Endothelial cell of umbilical vein (primary cell): ENCODE measurements at regions not wholly inside any gene's neighbourhood (a gene's known extent, or its start where the extent isn't known, plus 50 kb on each side); places are given as distances from the start of the nearest gene placed in this dataset.

Experiments used
- BruUV-seq: library from RNA; stranded (reverse); fragments of 400-500 nt; replicated peaks from 2 replicates; lab custom pipeline; 2021; lab: Mats Ljungman, UMichigan
- CTCF ChIA-PET: fragments of 300-600, 350-600 bp; sonication (Branson Sonifier 250); formaldehyde crosslinking; loops from one replicate; lab custom pipeline; 2021; ENCODE audit warnings: antibody characterized with exemption, inconsistent platforms; lab: Charles Lee
- POLR2A ChIA-PET: fragments of 300-600, 350-600 bp; sonication (Branson Sonifier 250); formaldehyde crosslinking; loops from one replicate; lab custom pipeline; 2021; ENCODE audit warnings: antibody characterized with exemption, inconsistent platforms; lab: Charles Lee
- DNase-seq: peaks from one replicate; pipeline ENCODE4 v3.0.0-alpha.2; 2011; ENCODE audit warnings: low read depth, low spot score
- FAIRE-seq: peaks from 2 replicates; lab custom pipeline; 2011; peaks lifted over from hg19 to GRCh38; lab: Jason Lieb, UNC
- H2AFZ ChIP-seq: 2 replicates; pipeline ENCODE4 v1.6.0; 2012; ENCODE audit warnings: low read depth, low read length, control low read depth, inconsistent platforms
- H3K27ac ChIP-seq: 2 replicates; pipeline ENCODE4 v1.5.1; 2011; ENCODE audit warnings: low read depth, mild to moderate bottlenecking, control low read depth, low read length, moderate library complexity; ENCODE audit not compliant: insufficient read depth
- H3K27me3 ChIP-seq, 2 experiments: 2 replicates each; pipeline versions ENCODE4 v1.6.0 to v1.6.1; 2011; ENCODE audit warnings: low read length in 2 of 2, mixed read lengths in 1 of 2; ENCODE audit not compliant: control insufficient read depth in 2 of 2, insufficient read depth in 2 of 2
- H3K36me3 ChIP-seq, 2 experiments: 2 replicates in 1 of 2; 3 replicates in 1 of 2; pipeline ENCODE4 v1.5.1; 2011; ENCODE audit warnings: low read length in 2 of 2, mild to moderate bottlenecking in 1 of 2, moderate library complexity in 1 of 2; ENCODE audit not compliant: control insufficient read depth in 2 of 2, insufficient read depth in 2 of 2; ENCODE audit errors: extremely low read depth in 1 of 2
- H3K4me1 ChIP-seq: 3 replicates; pipeline ENCODE4 v1.5.1; 2011; ENCODE audit warnings: mild to moderate bottlenecking, low read length; ENCODE audit not compliant: control insufficient read depth, insufficient read depth; ENCODE audit errors: extremely low read depth
- H3K4me2 ChIP-seq: 2 replicates; pipeline ENCODE4 v1.6.1; 2011; ENCODE audit warnings: low read length, control low read depth, mixed read lengths; ENCODE audit not compliant: insufficient read depth
- H3K4me3 ChIP-seq, 3 experiments: fragments of 200-600 bp in 1 of 3; sonication (generic), shearing (Covaris generic) in 1 of 3; replicated peaks in 1 of 3; 2 replicates each; pipeline ENCODE4 v1.5.1; 2011 to 2016; ENCODE audit warnings: control low read depth in 3 of 3, low read length in 3 of 3, mild to moderate bottlenecking in 2 of 3, inconsistent platforms in 1 of 3, low read depth in 1 of 3, moderate library complexity in 1 of 3; ENCODE audit not compliant: insufficient read depth in 1 of 3
- H3K79me2 ChIP-seq: 2 replicates; pipeline ENCODE4 v1.6.0; 2012; ENCODE audit warnings: low read length, inconsistent platforms; ENCODE audit not compliant: control insufficient read depth, insufficient read depth
- H3K9ac ChIP-seq: replicated peaks from 2 replicates; pipeline ENCODE3; 2011; ENCODE audit warnings: low read length, control low read depth; ENCODE audit not compliant: insufficient read depth; ENCODE audit errors: extremely low read depth
- H3K9me1 ChIP-seq: replicated peaks from 3 replicates; pipeline ENCODE4 v1.6.0; 2011; ENCODE audit warnings: mild to moderate bottlenecking, low read length; ENCODE audit not compliant: control insufficient read depth, insufficient read depth; ENCODE audit errors: extremely low read depth
- H3K9me3 ChIP-seq: replicated peaks from 2 replicates; pipeline ENCODE4 v1.5.1; 2012; ENCODE audit warnings: low read length, inconsistent platforms; ENCODE audit not compliant: control insufficient read depth, insufficient read depth
- H4K20me1 ChIP-seq: replicated peaks from 2 replicates; pipeline ENCODE3; 2011; ENCODE audit warnings: mild to moderate bottlenecking, low read length; ENCODE audit not compliant: control insufficient read depth, insufficient read depth; ENCODE audit errors: extremely low read depth
- EZH2 ChIP-seq: IDR thresholded peaks from 2 replicates; pipeline ENCODE4 v1.6.1; 2012; ENCODE audit warnings: borderline replicate concordance, low read depth, mild to moderate bottlenecking, moderate library complexity, low read length, inconsistent platforms; ENCODE audit not compliant: severe bottlenecking
- FOS ChIP-seq: IDR thresholded peaks from 2 replicates; pipeline ENCODE4 v1.6.1; 2011; ENCODE audit warnings: mild to moderate bottlenecking, low read length, moderate library complexity, borderline replicate concordance; ENCODE audit not compliant: insufficient read depth
- GATA2 ChIP-seq: IDR thresholded peaks from 2 replicates; pipeline ENCODE4 v1.7.0; 2011; ENCODE audit warnings: low read depth, mild to moderate bottlenecking, moderate library complexity, mixed read lengths, low read length; ENCODE audit not compliant: insufficient read length, insufficient read depth
- JUN ChIP-seq: IDR thresholded peaks from 2 replicates; pipeline ENCODE4 v1.6.1; 2011; ENCODE audit warnings: borderline replicate concordance, low read depth; ENCODE audit not compliant: insufficient read length, insufficient read depth
- MAX ChIP-seq: IDR thresholded peaks from 2 replicates; pipeline ENCODE4 v1.6.1; 2011; ENCODE audit not compliant: insufficient read depth, insufficient read length
- MYC ChIP-seq: IDR thresholded peaks from one replicate; pipeline ENCODE4 v1.6.1; 2011; ENCODE audit warnings: mild to moderate bottlenecking, low read depth, low read length
- POLR2A ChIP-seq: IDR thresholded peaks from 2 replicates; pipeline ENCODE4 v1.6.1; 2012; ENCODE audit warnings: low read depth, mild to moderate bottlenecking, control low read depth, low read length
- POLR2AphosphoS5 ChIP-seq: IDR thresholded peaks from 2 replicates; pipeline ENCODE4 v1.6.1; 2012; ENCODE audit warnings: low read depth, mild to moderate bottlenecking, control low read depth, low read length, moderate library complexity; ENCODE audit not compliant: insufficient read depth
- dilution Hi-C: fragments of 300-500 bp; cut with MboI; formaldehyde crosslinking; loops from one replicate; pipeline ENCODE4 v1.15.0; 2019; ENCODE audit warnings: low sequenced_read_pairs; ENCODE audit not compliant: extremely low pct_ligation_motif_present
- intact Hi-C: fragments of 100-400 bp; cut with micrococcal nuclease; formaldehyde crosslinking; loops from one replicate; pipeline ENCODE4 v1.10.0; 2022
- TF ChIP-seq, protein P1 (sequence below), 2 donors: IDR thresholded peaks; 1 replicate in 1 of 2; 2 replicates in 1 of 2; pipeline ENCODE4 v1.5.1; 2011; ENCODE audit warnings: low read length in 2 of 2, mild to moderate bottlenecking in 2 of 2, moderate library complexity in 2 of 2, control low read depth in 1 of 2, inconsistent platforms in 1 of 2, low read depth in 1 of 2; ENCODE audit not compliant: insufficient read depth in 1 of 2; ENCODE audit errors: extremely low read depth in 1 of 2

DNA sequence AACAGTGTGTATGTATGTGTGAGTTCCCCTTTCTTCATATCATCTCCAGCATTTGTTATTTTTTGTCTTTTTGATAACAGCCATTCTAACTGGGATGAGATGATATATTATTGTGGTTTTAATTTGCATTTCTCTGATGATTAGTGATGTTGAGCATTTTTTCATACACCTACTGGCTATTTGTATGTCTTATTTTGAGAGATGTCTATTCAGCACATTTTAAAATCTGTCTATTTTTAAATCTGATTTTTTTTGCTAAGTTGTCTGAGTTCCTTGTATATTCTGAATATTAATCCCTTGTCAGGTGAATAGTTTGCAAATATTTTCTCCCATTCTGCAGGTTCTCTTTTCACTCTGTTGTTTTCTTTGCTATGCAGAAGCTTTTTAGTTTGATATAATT is 469.1 kb downstream of the FUT8 start:
- BruUV-seq: no TSS peak

GRCh38 chr14:65888677-65889076 is 476.1 kb downstream of the FUT8 start:
- no TSS peak for BruUV-seq
- TF ChIP-seq POLR2A (no peak), JUN (no peak), MAX (no peak), POLR2AphosphoS5 (no peak), MYC (no peak), EZH2 (no peak), FOS (no peak), GATA2 (no peak)
- TF ChIP-seq, protein P1, sequence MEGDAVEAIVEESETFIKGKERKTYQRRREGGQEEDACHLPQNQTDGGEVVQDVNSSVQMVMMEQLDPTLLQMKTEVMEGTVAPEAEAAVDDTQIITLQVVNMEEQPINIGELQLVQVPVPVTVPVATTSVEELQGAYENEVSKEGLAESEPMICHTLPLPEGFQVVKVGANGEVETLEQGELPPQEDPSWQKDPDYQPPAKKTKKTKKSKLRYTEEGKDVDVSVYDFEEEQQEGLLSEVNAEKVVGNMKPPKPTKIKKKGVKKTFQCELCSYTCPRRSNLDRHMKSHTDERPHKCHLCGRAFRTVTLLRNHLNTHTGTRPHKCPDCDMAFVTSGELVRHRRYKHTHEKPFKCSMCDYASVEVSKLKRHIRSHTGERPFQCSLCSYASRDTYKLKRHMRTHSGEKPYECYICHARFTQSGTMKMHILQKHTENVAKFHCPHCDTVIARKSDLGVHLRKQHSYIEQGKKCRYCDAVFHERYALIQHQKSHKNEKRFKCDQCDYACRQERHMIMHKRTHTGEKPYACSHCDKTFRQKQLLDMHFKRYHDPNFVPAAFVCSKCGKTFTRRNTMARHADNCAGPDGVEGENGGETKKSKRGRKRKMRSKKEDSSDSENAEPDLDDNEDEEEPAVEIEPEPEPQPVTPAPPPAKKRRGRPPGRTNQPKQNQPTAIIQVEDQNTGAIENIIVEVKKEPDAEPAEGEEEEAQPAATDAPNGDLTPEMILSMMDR (IDR thresholded peaks at IDR 0.05; ENCODE audit: extremely low read depth in 1 of 2, insufficient read depth in 1 of 2, low read depth in 1 of 2, low read length in 2 of 2): no peak
- H3K79me2 ChIP-seq: no peaks in the 10 kb centered on the region
- ChIA-PET POLR2A (no interaction called here), CTCF (interaction anchor here (1.5 kb wide), 1 partner anchor 64 kb away, joined by 4 read pairs; no protein-coding TSS in a partner anchor)
- no peaks in the 10 kb centered on the region for H3K9me1 ChIP-seq
- FAIRE-seq (no peak), DNase-seq (no peak)
- H3K36me3 ChIP-seq: no peaks in the 10 kb centered on the region
- no peak overlapping the region for H3K4me3 ChIP-seq
- H3K27me3 ChIP-seq: peaks cover 0 to 3% of the 10 kb centered on the region in 2 experiments
- no peaks in the 10 kb centered on the region for H3K4me1 ChIP-seq
- no peak overlapping the region for H3K9ac ChIP-seq
- H4K20me1 ChIP-seq: no peaks in the 10 kb centered on the region
- H3K4me2 ChIP-seq: no peak overlapping the region
- H3K27ac ChIP-seq: no peak overlapping the region
- no peak overlapping the region for H2AFZ ChIP-seq
- no peaks in the 10 kb centered on the region for H3K9me3 ChIP-seq
- intact Hi-C loops: no loop called here
- dilution Hi-C loops: no loop called here

More for the DNA sequence above, 469.1 kb downstream of the FUT8 start:
- dilution Hi-C loops (no loop called here), intact Hi-C loops (no loop called here)
- no peak for DNase-seq
- no peak overlapping the region for H3K4me2 ChIP-seq
- H3K27ac ChIP-seq: no peak overlapping the region
- H3K9me3 ChIP-seq: no peaks in the 10 kb centered on the region
- ChIA-PET CTCF (no interaction called here), POLR2A (no interaction called here)
- H3K36me3 ChIP-seq: no peaks in the 10 kb centered on the region
- TF ChIP-seq JUN (no peak), MYC (no peak)
- TF ChIP-seq, protein P1 (IDR thresholded peaks at IDR 0.05; ENCODE audit: extremely low read depth in 1 of 2, insufficient read depth in 1 of 2, low read depth in 1 of 2, low read length in 2 of 2): no peak
- no peak overlapping the region for H3K4me3 ChIP-seq
- no peak for FAIRE-seq
- no peaks in the 10 kb centered on the region for H3K27me3 ChIP-seq
- no peaks in the 10 kb centered on the region for H3K79me2 ChIP-seq
- H3K4me1 ChIP-seq: peaks cover 3% of the 10 kb centered on the region
- H4K20me1 ChIP-seq: no peaks in the 10 kb centered on the region
- H2AFZ ChIP-seq: no peak overlapping the region
- no peak overlapping the region for H3K9ac ChIP-seq
- H3K9me1 ChIP-seq: no peaks in the 10 kb centered on the region
